SIG-M5 treated with dmso at 0.1 percent for 504 hours (cell line): ENCODE measurements at regions not wholly inside any gene's neighbourhood (a gene's known extent, or its start where the extent isn't known, plus 50 kb on each side); places are given as distances from the start of the nearest gene placed in this dataset.
"Not testable (repeated sequence)": the region's sequence is repeated elsewhere in the genome, so short reads cannot be mapped to it uniquely, and the experiment has no call there.

Experiments
- DNase-seq: peaks from one replicate; lab custom pipeline; 2025; ENCODE audit not compliant: unreplicated experiment; lab: John Stamatoyannopoulos, UW

GRCh38 chr6:90677440-90677839 lies 90.6 kb upstream of the MAP3K7 start:
- DNase-seq, result no peak

- no peak for DNase-seq
Measured at GRCh38 chr6:90676516-90677300, 89.8 kb upstream of the MAP3K7 start.

- not testable (repeated sequence) for DNase-seq
Measured at GRCh38 chr6:90675107-90675506, 88.2 kb upstream of the MAP3K7 start.

GRCh38 chr6:90674077-90674476 lies 87.2 kb upstream of the MAP3K7 start:
- not testable (repeated sequence) for DNase-seq

- no peak for DNase-seq
Measured at GRCh38 chr6:90669846-90670245, 83.0 kb upstream of the MAP3K7 start.

- no peak for DNase-seq
Measured at GRCh38 chr6:90669420-90669819, 82.5 kb upstream of the MAP3K7 start.

- no peak for DNase-seq
Measured at GRCh38 chr6:90668141-90668540, 81.3 kb upstream of the MAP3K7 start.

GRCh38 chr6:90663873-90664272 lies 77.0 kb upstream of the MAP3K7 start:
- DNase-seq, result no peak

GRCh38 chr6:90663106-90663505 lies 76.2 kb upstream of the MAP3K7 start:
- no peak for DNase-seq

GRCh38 chr6:90660931-90661330 lies 74.1 kb upstream of the MAP3K7 start:
- DNase-seq, result no peak

- no peak for DNase-seq
Measured at GRCh38 chr6:90658497-90658896, 71.6 kb upstream of the MAP3K7 start.

- DNase-seq, result no peak
Measured at GRCh38 chr6:90656325-90656724, 69.5 kb upstream of the MAP3K7 start.

GRCh38 chr6:90654806-90655205 lies 67.9 kb upstream of the MAP3K7 start:
- no peak for DNase-seq

GRCh38 chr6:90654166-90654565 lies 67.3 kb upstream of the MAP3K7 start:
- DNase-seq, result no peak

- DNase-seq, result no peak
Measured at GRCh38 chr6:90653750-90654149, 66.9 kb upstream of the MAP3K7 start.

GRCh38 chr6:90650041-90650940 lies 63.4 kb upstream of the MAP3K7 start:
- DNase-seq, result no peak

GRCh38 chr6:90648873-90649272 lies 62.0 kb upstream of the MAP3K7 start:
- no peak for DNase-seq

GRCh38 chr6:90646940-90647339 lies 60.1 kb upstream of the MAP3K7 start:
- DNase-seq, result no peak

GRCh38 chr6:90645634-90646033 lies 58.8 kb upstream of the MAP3K7 start:
- DNase-seq, result no peak

- DNase-seq, result no peak
Measured at GRCh38 chr6:90644492-90644891, 57.6 kb upstream of the MAP3K7 start.

- no peak for DNase-seq
Measured at GRCh38 chr6:90643381-90643780, 56.5 kb upstream of the MAP3K7 start.

GRCh38 chr6:90637320-90637719 lies 50.4 kb upstream of the MAP3K7 start:
- no peak for DNase-seq
